Suprapubic skin (tissue), 4 donors: ENCODE measurements at regions not wholly inside any gene's neighbourhood (a gene's known extent, or its start where the extent isn't known, plus 50 kb on each side); places are given as distances from the start of the nearest gene placed in this dataset.

Experiments
- CTCF ChIP-seq, 2 donors: fragments of 200-600 bp in 1 of 2; fragments of 450-650 bp in 1 of 2; sonication (generic) in 1 of 2; IDR thresholded peaks; one replicate each; pipeline ENCODE4 v1.5.1; 2016 to 2019; ENCODE audit warnings: antibody characterized with exemption in 2 of 2, mild to moderate bottlenecking in 1 of 2, moderate library complexity in 1 of 2
- EP300 ChIP-seq: sonication (generic); formaldehyde crosslinking; IDR thresholded peaks from one replicate; pipeline ENCODE4 v1.6.1; 2017; ENCODE audit warnings: antibody characterized with exemption
- POLR2AphosphoS5 ChIP-seq, 3 donors: sonication (generic); formaldehyde crosslinking; IDR thresholded peaks; one replicate each; pipeline ENCODE4 v1.6.1; 2017; ENCODE audit warnings: antibody characterized with exemption in 3 of 3

GRCh38 chr16:8199390-8199789 is 390.9 kb downstream of the TMEM114 start:
- TF ChIP-seq CTCF (IDR thresholded peaks at IDR 0.05) (no peak), EP300 (no peak), POLR2AphosphoS5 (IDR thresholded peaks at IDR 0.05) (no peak)
